Spinal cord (tissue), 10 donors: ENCODE measurements at regions not wholly inside any gene's neighbourhood (a gene's known extent, or its start where the extent isn't known, plus 50 kb on each side); places are given as distances from the start of the nearest gene placed in this dataset. TPM values are rescaled to one million over a fixed set of nuclear protein-coding genes. Genes with fewer than 3 reads are reported as not detected.

ENCODE experiments used
- DNase-seq, 6 donors: peaks; one replicate each; pipeline versions ENCODE4 v3.0.0 to v3.0.0-alpha.2; 2013 to 2015; ENCODE audit warnings: low spot score in 6 of 6, low read depth in 4 of 6
- H3K27ac ChIP-seq: one replicate; pipeline ENCODE4 v1.5.1; 2013; ENCODE audit warnings: low read depth, low read length, control low read depth
- H3K27me3 ChIP-seq: one replicate; pipeline ENCODE4 v1.6.1; 2013; ENCODE audit warnings: low read length; ENCODE audit not compliant: control insufficient read depth, insufficient read depth
- H3K36me3 ChIP-seq: one replicate; pipeline ENCODE4 v1.6.1; 2013; ENCODE audit warnings: low read length; ENCODE audit not compliant: control insufficient read depth, insufficient read depth
- H3K4me1 ChIP-seq: one replicate; pipeline ENCODE4 v1.6.1; 2013; ENCODE audit warnings: low read length; ENCODE audit not compliant: control insufficient read depth, insufficient read depth
- H3K4me3 ChIP-seq: one replicate; pipeline ENCODE4 v1.5.1; 2013; ENCODE audit warnings: low read depth, low read length, control low read depth
- H3K9me3 ChIP-seq: one replicate; pipeline ENCODE4 v1.6.1; 2013; ENCODE audit warnings: low read length; ENCODE audit not compliant: control insufficient read depth, insufficient read depth
- WGBS: methylation state at CpG from one replicate; pipeline ENCODE4 v1.1.5; 2013; ENCODE audit warnings: missing lambda C conversion rate; ENCODE audit not compliant: insufficient coverage; 5-methylcytosine and 5-hydroxymethylcytosine counted together
- small RNA-seq: library from RNA; depleted of rRNA; stranded (forward); fragments of <200 nt; gene quantifications from one replicate; pipeline ENCODE3, GENCODE V24; 2014; ENCODE audit warnings: low replicate concordance
- donor health status: healthy.

DNA sequence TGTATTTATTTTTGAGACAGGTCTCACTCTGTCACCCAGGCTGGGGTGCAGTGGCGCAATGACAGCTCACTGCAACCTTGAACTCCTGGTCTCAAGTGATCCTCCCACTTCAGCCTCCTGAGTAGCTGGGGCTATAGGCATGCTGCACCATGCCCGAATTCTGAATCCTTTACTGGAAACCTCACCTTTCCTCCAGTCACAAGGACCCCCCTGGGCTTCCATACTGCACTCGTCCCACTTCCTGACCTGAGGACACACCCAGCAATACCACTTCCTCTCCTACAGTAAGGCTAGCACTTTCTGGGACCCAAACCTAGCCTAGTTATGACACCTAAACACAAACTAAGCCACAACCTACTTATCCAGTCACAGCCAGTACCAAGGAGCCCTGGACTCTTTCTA is 68.2 kb downstream of the FAM217A start:
- H3K9me3 ChIP-seq = no peaks in the 10 kb centered on the region
- no peaks in the 10 kb centered on the region for H3K27me3 ChIP-seq
- H3K36me3 ChIP-seq = peaks cover 3% of the 10 kb centered on the region
- no peak for DNase-seq
- WGBS = 89% methylated on average over 3 of the region's 3 CpGs
- no peak overlapping the region for H3K4me3 ChIP-seq
- no peaks in the 10 kb centered on the region for H3K4me1 ChIP-seq
- no peak overlapping the region for H3K27ac ChIP-seq

DNA sequence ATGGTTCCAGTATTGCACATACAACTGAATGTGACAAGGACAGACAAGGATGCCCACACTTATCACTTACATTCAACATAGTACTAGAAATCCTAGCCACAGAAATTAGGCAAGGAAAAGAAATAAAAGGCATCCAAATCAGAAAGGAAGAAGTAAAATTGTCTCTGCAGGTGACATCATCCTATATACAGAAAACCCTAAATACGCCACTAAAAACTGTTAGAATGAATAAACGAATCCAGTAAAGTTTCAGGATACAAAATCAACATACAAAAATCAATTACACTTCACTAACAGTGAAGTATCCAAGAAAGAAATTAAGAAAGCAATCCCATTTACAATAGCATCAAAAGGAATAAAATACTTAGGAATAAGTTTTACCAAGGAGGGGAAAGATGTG is 66.1 kb downstream of the FAM217A start:
- peaks cover 3% of the 10 kb centered on the region for H3K36me3 ChIP-seq
- no peaks in the 10 kb centered on the region for H3K27me3 ChIP-seq
- no CpG with 5 or more reads among the region's 2 CpGs for WGBS
- no peak for DNase-seq
- H3K9me3 ChIP-seq = no peaks in the 10 kb centered on the region
- no peak overlapping the region for H3K27ac ChIP-seq
- no peak overlapping the region for H3K4me3 ChIP-seq
- peaks cover 4% of the 10 kb centered on the region for H3K4me1 ChIP-seq

- peaks cover 4% of the 10 kb centered on the region for H3K4me1 ChIP-seq
- peak overlapping the region; percentile 98 for H3K4me3 ChIP-seq
- peak overlapping the region; percentile 100 for H3K27ac ChIP-seq
- DNase-seq = peak in 2 of 6 donors; percentile 10 to 27
- peaks cover 3% of the 10 kb centered on the region for H3K36me3 ChIP-seq
- no peaks in the 10 kb centered on the region for H3K9me3 ChIP-seq
- H3K27me3 ChIP-seq = no peaks in the 10 kb centered on the region
- no CpG with 5 or more reads among the region's 2 CpGs for WGBS
Measured at GRCh38 chr6:4017058-4017739, 61.7 kb downstream of the FAM217A start.

- no peaks in the 10 kb centered on the region for H3K9me3 ChIP-seq
- H3K36me3 ChIP-seq = peaks cover 3% of the 10 kb centered on the region
- peaks cover 4% of the 10 kb centered on the region for H3K4me1 ChIP-seq
- WGBS = 0% methylated on average over 6 of the region's 9 CpGs
- peak overlapping the region; percentile 98 for H3K4me3 ChIP-seq
- peak in 2 of 6 donors; percentile 61 to 76 for DNase-seq
- H3K27me3 ChIP-seq = no peaks in the 10 kb centered on the region
- H3K27ac ChIP-seq = peak overlapping the region; percentile 100
Measured at GRCh38 chr6:4017834-4018170, 61.1 kb downstream of the FAM217A start.

- H3K4me1 ChIP-seq = peaks cover 4% of the 10 kb centered on the region
- peak; percentile 90 to 99 (median 94) for DNase-seq
- H3K4me3 ChIP-seq = peak overlapping the region; percentile 98
- no peaks in the 10 kb centered on the region for H3K9me3 ChIP-seq
- WGBS = under 1% methylated on average over 62 of the region's 62 CpGs
- H3K27me3 ChIP-seq = no peaks in the 10 kb centered on the region
- H3K27ac ChIP-seq = peak overlapping the region; percentile 100
- H3K36me3 ChIP-seq = peaks cover 3% of the 10 kb centered on the region
Measured at GRCh38 chr6:4018171-4018923, 60.6 kb downstream of the FAM217A start.

Small RNA genes in the stretch of these regions (small RNA-seq; reads per million reads assigned to genes)
- gene AL590004.1 = not detected
